ENCODE measurements at regions not wholly inside any gene's neighbourhood (a gene's known extent, or its start where the extent isn't known, plus 50 kb on each side); places are given as distances from the start of the nearest gene placed in this dataset.

- intact Hi-C loops (cut with micrococcal nuclease; ENCODE audit: unreplicated experiment), result no loop called here
- H2AFZ ChIP-seq (ENCODE audit: low read length), result no peak overlapping the region
These were observed 112.3 kb downstream of the FAM9B start for GRCh38 chrX:8921615-8922014.

GRCh38 chrX:8919801-8920200 lies 114.1 kb downstream of the FAM9B start:
- no peak for DNase-seq (ENCODE audit: low spot score)
- CTCF ChIA-PET (ENCODE audit: unreplicated experiment), result no interaction called here
- H3K9me2 ChIP-seq (ENCODE audit: insufficient read depth, low read length), result no peaks in the 10 kb centered on the region
- H3K9me3 ChIP-seq (ENCODE audit: low read length), result no peaks in the 10 kb centered on the region
- intact Hi-C loops (cut with micrococcal nuclease; ENCODE audit: unreplicated experiment), result no loop called here
- H3K79me2 ChIP-seq (ENCODE audit: insufficient read depth, low read depth, low read length), result no peaks in the 10 kb centered on the region
- TF ChIP-seq EZH2phosphoT487 (IDR thresholded peaks at IDR 0.05; ENCODE audit: borderline replicate concordance, low read depth, low read length), result no peak
- no peak for TF ChIP-seq CTCF (conservative IDR thresholded peaks at IDR 0.05; ENCODE audit: low read length)
- no peak overlapping the region for H3K4me3 ChIP-seq (ENCODE audit: low read depth, low read length, poor library complexity, severe bottlenecking)
- H2AFZ ChIP-seq (ENCODE audit: low read length), result no peak overlapping the region
- H4K20me1 ChIP-seq (ENCODE audit: insufficient read depth, low read length), result no peaks in the 10 kb centered on the region
- H3K27ac ChIP-seq (ENCODE audit: low read depth, low read length, poor library complexity, severe bottlenecking), result no peak overlapping the region
- no peaks in the 10 kb centered on the region for H3K4me1 ChIP-seq (ENCODE audit: insufficient read depth, low read length, poor library complexity, severe bottlenecking)
- no peaks in the 10 kb centered on the region for H3K36me3 ChIP-seq (ENCODE audit: insufficient read depth, low read length)
- no peak overlapping the region for H3K4me2 ChIP-seq (ENCODE audit: low read length)
- POLR2A ChIA-PET, result no interaction called here
- BruUV-seq (replicated peaks), result no TSS peak

More at GRCh38 chrX:8921615-8922014, 112.3 kb downstream of the FAM9B start:
- Histone ChIP-seq H3K4me1 (ENCODE audit: insufficient read depth, low read length, poor library complexity, severe bottlenecking) (no peaks in the 10 kb centered on the region), H4K20me1 (ENCODE audit: insufficient read depth, low read length) (no peaks in the 10 kb centered on the region), H3K4me3 (ENCODE audit: low read depth, low read length, poor library complexity, severe bottlenecking) (no peak overlapping the region), H3K4me2 (ENCODE audit: low read length) (no peak overlapping the region), H3K9me3 (ENCODE audit: low read length) (no peaks in the 10 kb centered on the region), H3K9me2 (ENCODE audit: insufficient read depth, low read length) (no peaks in the 10 kb centered on the region), H3K79me2 (ENCODE audit: insufficient read depth, low read depth, low read length) (no peaks in the 10 kb centered on the region), H3K36me3 (ENCODE audit: insufficient read depth, low read length) (no peaks in the 10 kb centered on the region), H3K27ac (ENCODE audit: low read depth, low read length, poor library complexity, severe bottlenecking) (no peak overlapping the region)
- BruUV-seq (replicated peaks), result no TSS peak
- ChIA-PET POLR2A (interaction anchor here (0.9 kb wide), 1 partner anchor 205 kb away, joined by 5 read pairs; no protein-coding TSS in a partner anchor), CTCF (ENCODE audit: unreplicated experiment) (no interaction called here)
- no peak for DNase-seq (ENCODE audit: low spot score)
- TF ChIP-seq EZH2phosphoT487 (IDR thresholded peaks at IDR 0.05; ENCODE audit: borderline replicate concordance, low read depth, low read length), result no peak
- TF ChIP-seq CTCF (conservative IDR thresholded peaks at IDR 0.05; ENCODE audit: low read length), result no peak

DNA sequence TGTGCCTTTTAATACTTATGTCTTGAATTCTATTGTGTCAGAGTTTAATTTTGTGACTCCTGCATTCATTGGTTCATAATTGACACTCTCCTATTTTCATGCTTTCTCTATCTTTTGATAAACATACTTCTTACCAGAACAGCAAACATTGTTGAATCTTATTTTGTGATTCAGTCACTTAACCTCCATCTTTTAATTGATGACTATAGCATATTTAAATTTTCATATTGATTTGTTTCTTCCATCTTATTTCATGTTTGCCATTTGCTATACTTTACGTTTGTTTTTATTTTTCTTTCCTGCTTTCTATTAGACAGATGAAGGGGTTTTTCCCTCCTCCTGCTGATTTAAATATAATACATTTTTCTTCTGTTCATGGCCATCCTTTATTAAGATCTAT lies 115.5 kb upstream of the FAM9A start:
- Histone ChIP-seq H3K79me2 (ENCODE audit: insufficient read depth, low read depth, low read length) (no peaks in the 10 kb centered on the region), H3K9me3 (ENCODE audit: low read length) (no peaks in the 10 kb centered on the region), H3K4me3 (ENCODE audit: low read depth, low read length, poor library complexity, severe bottlenecking) (no peak overlapping the region), H3K4me2 (ENCODE audit: low read length) (no peak overlapping the region), H3K4me1 (ENCODE audit: insufficient read depth, low read length, poor library complexity, severe bottlenecking) (no peaks in the 10 kb centered on the region), H3K27ac (ENCODE audit: low read depth, low read length, poor library complexity, severe bottlenecking) (no peak overlapping the region), H3K9me2 (ENCODE audit: insufficient read depth, low read length) (no peaks in the 10 kb centered on the region), H2AFZ (ENCODE audit: low read length) (no peak overlapping the region), H3K36me3 (ENCODE audit: insufficient read depth, low read length) (no peaks in the 10 kb centered on the region), H4K20me1 (ENCODE audit: insufficient read depth, low read length) (no peaks in the 10 kb centered on the region)
- no TSS peak for BruUV-seq (replicated peaks)
- intact Hi-C loops (cut with micrococcal nuclease; ENCODE audit: unreplicated experiment), result no loop called here
- CTCF ChIA-PET (ENCODE audit: unreplicated experiment), result no interaction called here
- POLR2A ChIA-PET, result no interaction called here
- DNase-seq (ENCODE audit: low spot score), result no peak
- no peak for TF ChIP-seq EZH2phosphoT487 (IDR thresholded peaks at IDR 0.05; ENCODE audit: borderline replicate concordance, low read depth, low read length)
- no peak for TF ChIP-seq CTCF (conservative IDR thresholded peaks at IDR 0.05; ENCODE audit: low read length)
